ENCODE measurements at regions not wholly inside any gene's neighbourhood (a gene's known extent, or its start where the extent isn't known, plus 50 kb on each side); places are given as distances from the start of the nearest gene placed in this dataset.

- TF ChIP-seq CTCF (IDR thresholded peaks at IDR 0.05; ENCODE audit: low read depth, low read length) (no peak), EZH2phosphoT487 (IDR thresholded peaks at IDR 0.05; ENCODE audit: low read depth) (no peak)
These were observed 74.8 kb downstream of the NSMCE3 start for GRCh38 chr15:29194866-29195265.
